Frontal cortex (tissue), 3 donors: ENCODE measurements at regions not wholly inside any gene's neighbourhood (a gene's known extent, or its start where the extent isn't known, plus 50 kb on each side); places are given as distances from the start of the nearest gene placed in this dataset.
"Not testable (repeated sequence)": the region's sequence is repeated elsewhere in the genome, so short reads cannot be mapped to it uniquely, and the experiment has no call there.

Experiments used
- DNase-seq, 2 donors: peaks; one replicate each; pipeline ENCODE4 v3.0.0; 2012; ENCODE audit warnings: low spot score in 2 of 2
- FAIRE-seq: peaks from 2 replicates; lab custom pipeline; 2012; peaks lifted over from hg19 to GRCh38; lab: Jason Lieb, UNC
- donor health status: control.
- donor health status: control.
- donor health status: control.

DNA sequence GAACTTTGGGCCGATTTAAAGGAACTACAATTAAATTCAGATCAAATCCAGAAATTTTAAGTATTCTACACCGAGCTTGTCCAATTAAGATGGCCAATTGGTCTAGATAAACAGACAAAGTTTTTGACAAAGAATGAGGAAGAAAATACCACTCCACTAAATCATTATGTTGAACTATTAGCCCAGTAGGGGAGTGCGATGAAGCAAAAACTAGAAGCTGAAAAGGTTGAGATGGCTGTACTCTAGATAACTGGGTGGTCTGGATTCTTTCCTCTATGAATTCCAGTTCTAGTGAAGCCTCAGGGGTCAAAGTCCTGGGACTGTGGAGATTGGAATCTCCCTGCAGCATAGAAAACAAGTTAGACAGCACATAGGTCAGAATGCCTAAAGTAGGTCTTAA is 418.9 kb upstream of the IMPG1 start:
- not testable (repeated sequence) for FAIRE-seq

GRCh38 chr6:76490456-76490855 is 418.0 kb upstream of the IMPG1 start:
- DNase-seq: no peak
- FAIRE-seq: no peak

More for the DNA sequence above, 418.9 kb upstream of the IMPG1 start:
- not testable (repeated sequence) for DNase-seq

DNA sequence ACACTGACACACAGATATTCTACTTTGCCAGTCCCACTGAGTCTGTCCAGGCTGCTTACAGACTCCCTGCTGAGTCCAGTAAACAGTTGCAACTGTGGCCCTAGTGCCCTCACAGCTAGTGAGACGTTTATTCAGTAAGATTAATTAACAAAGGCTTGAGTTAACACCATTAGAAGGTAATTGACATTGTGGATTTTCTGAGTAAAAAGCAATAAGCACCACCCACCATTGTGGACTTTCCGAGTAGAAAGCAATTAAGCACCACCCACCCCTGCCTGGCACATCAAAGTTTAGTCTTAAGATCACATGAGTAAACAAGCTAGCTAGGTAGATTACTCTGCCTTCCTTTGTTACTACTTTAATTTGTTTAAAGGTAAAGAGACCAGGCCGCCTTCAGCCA is 408.6 kb upstream of the IMPG1 start:
- FAIRE-seq (no peak), DNase-seq (no peak)

GRCh38 chr6:76472858-76473257 is 400.4 kb upstream of the IMPG1 start:
- DNase-seq: no peak
- FAIRE-seq: no peak

DNA sequence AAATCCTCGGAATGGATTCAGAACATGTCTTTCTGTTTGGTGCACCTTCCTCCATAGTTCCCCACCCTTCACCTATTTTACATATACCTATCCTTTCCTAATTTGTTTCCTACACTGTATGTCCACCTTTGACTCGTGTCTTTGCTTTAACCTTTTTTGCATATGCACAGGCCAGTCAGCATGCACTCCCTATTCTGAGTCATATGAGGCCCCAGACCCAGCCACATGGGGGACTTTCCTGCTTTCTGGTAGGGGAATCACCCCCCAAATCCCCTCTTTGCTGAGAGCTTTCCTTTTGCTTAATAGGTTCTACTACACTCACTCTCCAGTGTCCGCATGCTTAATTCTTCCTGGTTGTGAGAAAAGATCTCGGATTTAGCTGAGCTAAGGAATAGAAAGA is 393.8 kb upstream of the IMPG1 start:
- no peak for FAIRE-seq
- DNase-seq: no peak

GRCh38 chr6:76465410-76465809 is 392.9 kb upstream of the IMPG1 start:
- FAIRE-seq: no peak

GRCh38 chr6:76453270-76453669 is 380.8 kb upstream of the IMPG1 start:
- FAIRE-seq: no peak
- DNase-seq: no peak

More at GRCh38 chr6:76465410-76465809, 392.9 kb upstream of the IMPG1 start:
- no peak for DNase-seq

GRCh38 chr6:76451926-76452709 is 379.7 kb upstream of the IMPG1 start:
- no peak for FAIRE-seq
- no peak for DNase-seq

DNA sequence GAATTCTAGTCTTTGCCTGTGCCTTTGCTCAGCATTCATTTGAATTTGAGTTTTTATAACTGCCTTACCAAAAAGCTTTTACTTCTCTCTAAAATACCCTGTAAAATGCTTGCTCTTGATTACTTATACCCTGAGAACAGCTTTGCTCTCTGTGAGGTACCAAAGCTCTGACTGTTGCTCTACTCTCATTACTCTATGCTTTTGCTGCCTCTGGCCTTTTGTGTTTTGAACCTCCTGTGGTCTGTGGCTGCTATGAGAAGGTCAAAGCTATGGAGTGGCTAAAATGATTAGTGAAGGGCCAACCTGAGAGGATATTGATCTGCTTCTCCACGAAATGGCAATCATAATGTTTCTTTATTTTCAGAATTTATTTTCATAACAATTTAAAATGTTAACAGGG is 375.6 kb upstream of the IMPG1 start:
- FAIRE-seq: no peak
- DNase-seq: no peak

DNA sequence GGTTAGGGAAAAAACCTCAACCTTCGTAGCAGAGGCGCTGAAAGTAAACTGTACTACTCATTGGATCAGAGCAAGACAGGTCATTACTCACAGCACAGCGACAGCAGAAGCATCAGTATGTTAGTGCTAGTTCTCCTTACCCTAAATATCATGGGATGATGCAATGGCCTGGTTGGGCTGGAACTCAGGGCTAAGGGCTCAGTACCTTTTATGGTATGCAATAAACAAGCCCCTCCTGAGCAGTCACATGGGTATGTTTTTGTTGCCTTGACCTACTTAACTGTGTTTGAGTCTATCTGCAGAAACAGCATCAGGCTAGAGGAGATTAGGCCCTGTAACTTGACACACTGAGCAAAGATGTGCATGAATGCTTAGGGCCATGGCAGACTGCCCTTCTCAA is 369.4 kb upstream of the IMPG1 start:
- FAIRE-seq (no peak), DNase-seq (no peak)

DNA sequence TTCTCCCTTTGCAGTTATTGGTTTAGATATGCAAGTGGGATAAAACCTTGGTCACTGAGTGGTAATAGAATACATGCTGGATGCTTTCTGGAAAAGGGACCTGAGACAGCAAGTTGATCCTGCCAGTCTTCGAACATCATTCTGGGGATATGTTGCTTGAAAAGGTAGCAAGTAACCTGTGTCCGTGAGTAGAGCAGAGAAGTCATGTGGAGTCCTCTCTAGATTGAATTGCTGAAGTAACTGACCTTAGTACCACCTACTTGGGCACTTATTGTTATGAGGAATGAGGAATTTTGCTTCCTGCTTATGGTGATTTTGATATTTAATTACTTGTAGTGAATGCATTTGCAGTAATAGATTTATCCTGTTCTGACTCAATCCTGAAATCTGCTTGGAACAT is 367.3 kb upstream of the IMPG1 start:
- no peak for FAIRE-seq

GRCh38 chr6:76438768-76439167 is 366.3 kb upstream of the IMPG1 start:
- no peak for DNase-seq
- no peak for FAIRE-seq

More for the DNA sequence above, 367.3 kb upstream of the IMPG1 start:
- no peak for DNase-seq

GRCh38 chr6:76435174-76435573 is 362.7 kb upstream of the IMPG1 start:
- DNase-seq (no peak), FAIRE-seq (no peak)

DNA sequence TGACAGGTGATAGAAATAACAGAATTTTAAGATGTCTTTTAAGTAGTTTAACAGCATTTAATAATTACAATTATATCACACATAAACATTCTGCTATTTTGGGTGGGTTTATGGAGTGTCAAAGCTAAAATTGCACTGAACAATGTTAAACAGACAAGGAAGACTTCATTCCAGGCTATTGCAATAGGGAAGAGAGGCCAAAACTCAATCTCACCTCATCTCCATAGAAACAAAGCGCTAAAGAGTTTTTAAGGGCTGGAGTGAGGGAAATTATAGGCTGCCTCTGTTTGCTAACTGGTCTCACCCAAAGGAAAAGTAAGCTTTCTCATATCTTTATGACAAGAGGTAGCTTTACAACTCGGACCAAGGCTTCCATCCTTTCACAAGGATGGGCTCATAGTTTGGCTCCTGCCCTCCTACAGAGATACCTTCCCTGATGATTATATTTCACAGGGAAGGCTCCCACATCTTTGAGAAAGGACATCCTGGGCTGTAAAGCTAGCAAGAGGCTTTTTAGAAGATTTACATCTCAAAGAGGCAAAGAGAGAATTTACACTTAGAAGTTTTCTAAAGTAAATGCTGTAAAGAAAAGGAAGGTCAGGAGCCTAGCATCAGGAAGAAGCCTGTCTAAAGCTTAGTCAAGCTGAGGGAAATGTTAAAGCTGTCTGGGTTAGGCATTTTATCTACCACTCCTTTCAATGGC is 350.2 kb upstream of the IMPG1 start:
- DNase-seq: no peak
- FAIRE-seq: no peak

GRCh38 chr6:76420094-76420493 is 347.6 kb upstream of the IMPG1 start:
- no peak for DNase-seq
- FAIRE-seq: no peak

- DNase-seq: no peak
- FAIRE-seq: no peak
Observed at GRCh38 chr6:76418560-76419223, 346.2 kb upstream of the IMPG1 start.

DNA sequence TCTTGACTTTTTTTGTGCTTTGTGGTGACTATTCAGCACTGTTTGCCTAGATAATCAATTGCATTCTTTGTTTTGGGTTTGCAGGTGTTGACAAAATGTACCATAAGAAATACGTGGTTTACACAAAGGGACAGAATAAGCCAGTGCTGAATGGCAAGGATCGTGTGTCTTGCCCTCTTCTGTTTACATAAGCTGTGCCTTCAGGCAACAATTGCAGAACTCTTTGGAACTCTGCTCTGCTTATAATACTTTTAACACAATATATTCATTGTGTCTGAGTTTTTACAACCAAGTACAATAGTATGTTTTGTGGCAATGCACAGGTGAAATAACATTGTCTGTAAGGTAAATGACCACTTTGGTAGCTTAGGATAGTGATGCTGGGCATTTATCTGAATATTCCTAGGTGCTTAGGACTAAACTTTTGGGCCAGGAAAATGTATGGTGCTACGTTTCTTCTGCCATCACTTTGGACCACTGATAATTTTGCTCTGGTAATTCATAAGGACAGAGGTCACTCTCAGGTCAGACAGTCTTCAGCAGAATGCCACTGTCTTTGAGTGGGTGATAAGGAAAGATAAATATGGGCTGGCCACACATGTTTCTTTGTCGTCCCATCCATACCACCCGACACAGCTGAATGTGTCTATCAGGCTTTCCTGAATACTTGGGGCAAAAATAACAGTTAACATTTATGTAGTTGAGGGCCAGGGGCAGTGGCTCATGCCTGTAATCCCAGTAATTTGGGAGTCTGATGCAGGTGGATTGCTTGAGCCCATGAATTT is 344.6 kb upstream of the IMPG1 start:
- FAIRE-seq (no peak), DNase-seq (no peak)

DNA sequence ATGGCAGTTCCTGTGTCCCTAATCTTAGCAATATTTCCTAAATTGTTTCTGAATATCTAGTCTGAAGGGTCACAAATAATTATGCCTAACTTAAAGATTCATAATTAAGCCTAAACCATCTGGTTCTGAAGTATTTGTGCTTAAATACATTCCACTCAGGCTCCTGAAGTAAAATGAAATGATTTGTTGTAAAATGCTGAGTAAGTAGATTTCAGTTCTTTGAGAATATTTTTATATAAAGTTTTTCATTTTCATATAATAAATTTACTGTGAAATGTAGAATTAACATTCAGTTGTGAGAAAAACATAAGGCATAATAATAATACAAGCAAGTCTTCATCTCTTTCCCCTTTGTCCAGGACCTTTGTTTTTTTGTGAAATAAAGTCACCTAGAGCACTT is 330.6 kb upstream of the IMPG1 start:
- no peak for DNase-seq
- no peak for FAIRE-seq

DNA sequence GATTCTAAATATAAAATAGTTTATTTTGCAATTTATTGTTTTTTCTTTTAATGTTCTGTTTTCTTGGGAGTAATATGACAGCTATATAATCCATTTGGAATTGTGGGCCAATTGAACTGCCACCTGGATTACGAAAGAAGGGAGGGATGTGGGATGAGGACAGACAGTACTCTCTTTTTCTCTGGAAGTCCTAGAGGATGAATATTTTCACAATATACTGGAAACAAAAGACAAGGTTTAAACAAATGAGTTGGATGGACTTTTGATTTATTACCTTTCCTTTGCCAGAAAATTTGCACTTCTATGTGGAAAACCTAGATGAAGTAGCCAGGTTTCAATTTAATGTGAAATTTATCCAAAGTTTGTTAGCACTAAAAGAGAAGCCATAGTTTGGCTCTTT is 325.5 kb upstream of the IMPG1 start:
- DNase-seq (no peak), FAIRE-seq (no peak)

DNA sequence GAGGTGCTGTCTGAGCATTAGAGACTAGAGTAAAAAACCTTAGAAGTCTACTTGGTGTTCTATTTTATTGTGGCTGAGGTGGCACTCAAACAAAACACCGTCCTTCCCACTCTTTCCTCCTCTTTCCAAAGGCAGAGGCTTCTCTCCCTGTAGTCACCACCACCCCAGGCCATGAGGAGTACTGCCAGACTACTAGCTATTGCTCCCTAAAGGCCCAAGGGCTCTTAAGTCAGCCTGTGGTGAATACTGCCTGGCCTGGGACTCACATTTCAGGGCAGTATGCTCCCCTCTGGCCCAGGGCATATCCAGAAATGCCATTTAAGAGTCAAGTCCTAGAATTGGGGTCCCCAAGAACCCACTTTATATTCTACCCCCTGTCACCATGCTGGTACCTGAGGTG is 309.7 kb upstream of the IMPG1 start:
- no peak for DNase-seq
- FAIRE-seq: no peak
